ENCODE measurements at regions not wholly inside any gene's neighbourhood (a gene's known extent, or its start where the extent isn't known, plus 50 kb on each side); places are given as distances from the start of the nearest gene placed in this dataset.
A peak's percentile ranks its signal among the peaks of the same experiment; 100 is the strongest.

- Histone ChIP-seq H3K9me3 (ENCODE audit: control insufficient read depth, low read length) (peaks cover 4% of the 10 kb centered on the region), H3K4me1 (ENCODE audit: control insufficient read depth, insufficient read depth, low read length, poor library complexity, severe bottlenecking) (peaks cover 11% of the 10 kb centered on the region), H3K4me3 (ENCODE audit: extremely low read depth, insufficient read depth, low read length, poor library complexity, severe bottlenecking) (no peak overlapping the region), H3K27ac (ENCODE audit: low read depth, low read length, severe bottlenecking) (no peak overlapping the region), H3K36me3 (ENCODE audit: control insufficient read depth, insufficient read depth, low read length) (no peaks in the 10 kb centered on the region)
- 89 to 96% methylated on average over 12 of the region's 14 CpGs for WGBS, 2 experiments (ENCODE audit: insufficient coverage in 2 of 2)
These were observed 152.7 kb downstream of the ANKRD60 start for GRCh38 chr20:58075586-58076345.

- Histone ChIP-seq H3K4me3 (ENCODE audit: extremely low read depth, insufficient read depth, low read length, poor library complexity, severe bottlenecking) (no peak overlapping the region), H3K9me3 (ENCODE audit: control insufficient read depth, low read length) (peaks cover 4% of the 10 kb centered on the region), H3K4me1 (ENCODE audit: control insufficient read depth, insufficient read depth, low read length, poor library complexity, severe bottlenecking) (peaks cover 11% of the 10 kb centered on the region), H3K36me3 (ENCODE audit: control insufficient read depth, insufficient read depth, low read length) (no peaks in the 10 kb centered on the region), H3K27ac (ENCODE audit: low read depth, low read length, severe bottlenecking) (peak overlapping the region; percentile 72)
- WGBS, 2 experiments (ENCODE audit: insufficient coverage in 2 of 2) = 82 to 95% methylated on average over 3 to 9 of the region's 10 CpGs
These were observed 154.3 kb downstream of the ANKRD60 start for GRCh38 chr20:58073945-58074856.

DNA sequence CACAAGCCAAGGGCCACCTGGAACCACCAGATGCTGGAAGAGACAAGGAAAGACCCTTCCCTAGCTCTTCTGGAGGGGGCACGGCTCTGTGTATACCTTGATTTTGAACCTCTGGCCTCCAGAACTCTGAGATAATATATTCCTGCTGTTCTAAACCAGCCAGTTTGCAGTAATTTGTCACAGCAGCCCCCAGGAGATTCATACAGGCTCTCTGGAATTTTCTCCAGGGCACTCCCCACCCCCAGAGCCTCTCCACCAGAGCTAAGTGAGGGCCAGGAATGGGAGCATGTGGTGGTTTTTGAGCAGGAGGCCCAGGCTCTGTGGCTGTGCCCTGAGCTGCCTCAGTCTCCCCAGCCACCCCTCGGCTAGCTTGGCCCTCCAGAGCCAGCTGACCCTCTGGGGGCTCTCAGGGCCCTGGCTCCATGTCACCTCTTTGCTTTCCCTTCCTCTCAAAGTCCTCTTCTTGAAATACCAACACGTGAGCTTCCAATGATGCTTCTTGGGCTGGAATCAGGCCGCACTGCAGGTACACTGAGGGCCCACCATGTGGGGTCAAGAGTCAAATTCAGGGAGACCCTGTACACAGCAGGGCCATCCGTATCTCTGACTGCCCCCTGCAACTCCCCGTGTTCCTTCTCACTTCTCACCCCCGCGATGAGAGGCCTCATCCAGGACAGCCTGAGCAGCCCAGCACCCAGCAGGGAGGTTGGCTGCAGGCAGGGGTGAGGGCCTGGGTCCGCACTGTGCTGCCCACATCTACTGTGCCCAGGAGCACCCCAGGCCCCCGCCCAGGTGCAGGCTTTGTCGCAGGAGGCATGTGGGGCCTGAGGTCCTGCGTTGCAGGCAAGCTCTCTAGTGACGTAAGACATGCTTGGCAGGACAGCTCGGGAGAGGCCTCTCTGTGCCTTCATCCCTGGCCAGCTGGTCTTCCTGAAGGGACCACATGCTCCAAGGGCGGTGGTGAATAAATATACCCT, 155.5 kb downstream of the ANKRD60 start:
- H3K9me3 ChIP-seq (ENCODE audit: control insufficient read depth, low read length) = peaks cover 4% of the 10 kb centered on the region
- H3K36me3 ChIP-seq (ENCODE audit: control insufficient read depth, insufficient read depth, low read length) = no peaks in the 10 kb centered on the region
- no peak overlapping the region for H3K4me3 ChIP-seq (ENCODE audit: extremely low read depth, insufficient read depth, low read length, poor library complexity, severe bottlenecking)
- H3K4me1 ChIP-seq (ENCODE audit: control insufficient read depth, insufficient read depth, low read length, poor library complexity, severe bottlenecking) = peaks cover 11% of the 10 kb centered on the region
- H3K27ac ChIP-seq (ENCODE audit: low read depth, low read length, severe bottlenecking) = no peak overlapping the region
- WGBS, 2 experiments (ENCODE audit: insufficient coverage in 2 of 2) = 86 to 90% methylated on average over 14 to 15 of the region's 15 CpGs

- H3K9me3 ChIP-seq (ENCODE audit: control insufficient read depth, low read length) = no peaks in the 10 kb centered on the region
- no peak overlapping the region for H3K4me3 ChIP-seq (ENCODE audit: extremely low read depth, insufficient read depth, low read length, poor library complexity, severe bottlenecking)
- no peak overlapping the region for H3K27ac ChIP-seq (ENCODE audit: low read depth, low read length, severe bottlenecking)
- peaks cover 11% of the 10 kb centered on the region for H3K4me1 ChIP-seq (ENCODE audit: control insufficient read depth, insufficient read depth, low read length, poor library complexity, severe bottlenecking)
- no peaks in the 10 kb centered on the region for H3K36me3 ChIP-seq (ENCODE audit: control insufficient read depth, insufficient read depth, low read length)
- 90 to 95% methylated on average over 2 to 3 of the region's 3 CpGs for WGBS, 2 experiments (ENCODE audit: insufficient coverage in 2 of 2)
These were observed 156.5 kb downstream of the ANKRD60 start for GRCh38 chr20:58071991-58072390.

GRCh38 chr20:58071298-58071697, 157.2 kb downstream of the ANKRD60 start:
- peaks cover 11% of the 10 kb centered on the region for H3K4me1 ChIP-seq (ENCODE audit: control insufficient read depth, insufficient read depth, low read length, poor library complexity, severe bottlenecking)
- H3K27ac ChIP-seq (ENCODE audit: low read depth, low read length, severe bottlenecking) = no peak overlapping the region
- no peaks in the 10 kb centered on the region for H3K9me3 ChIP-seq (ENCODE audit: control insufficient read depth, low read length)
- no peak overlapping the region for H3K4me3 ChIP-seq (ENCODE audit: extremely low read depth, insufficient read depth, low read length, poor library complexity, severe bottlenecking)
- H3K36me3 ChIP-seq (ENCODE audit: control insufficient read depth, insufficient read depth, low read length) = no peaks in the 10 kb centered on the region

DNA sequence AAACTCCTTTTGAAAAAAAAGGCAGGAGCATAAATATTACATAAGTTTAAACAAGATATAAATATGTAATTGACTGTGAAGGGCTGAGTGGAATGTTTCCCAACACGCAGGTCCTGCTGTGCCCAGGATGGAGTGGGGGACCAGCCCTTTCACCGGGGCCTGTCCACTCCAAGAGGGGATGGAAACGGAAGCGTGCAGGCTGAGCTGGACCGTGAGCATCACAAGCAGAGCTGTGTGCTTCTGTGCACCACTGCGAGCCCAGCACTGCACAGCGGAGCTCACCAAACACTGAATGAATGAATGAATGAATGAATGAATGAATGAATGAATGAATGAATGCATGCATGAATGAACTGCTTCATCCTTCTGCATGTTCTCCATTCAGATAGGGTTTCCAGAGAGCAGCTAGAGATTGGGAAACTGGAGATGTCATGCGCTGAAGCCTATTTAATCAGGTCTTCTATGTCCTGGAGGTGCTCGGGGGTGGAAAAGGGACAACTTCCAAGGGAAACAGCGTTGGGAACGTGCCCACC, 157.7 kb downstream of the ANKRD60 start:
- H3K36me3 ChIP-seq (ENCODE audit: control insufficient read depth, insufficient read depth, low read length) = no peaks in the 10 kb centered on the region
- H3K27ac ChIP-seq (ENCODE audit: low read depth, low read length, severe bottlenecking) = no peak overlapping the region
- peaks cover 11% of the 10 kb centered on the region for H3K4me1 ChIP-seq (ENCODE audit: control insufficient read depth, insufficient read depth, low read length, poor library complexity, severe bottlenecking)
- WGBS, 2 experiments (ENCODE audit: insufficient coverage in 2 of 2) = 91 to 94% methylated on average over 9 to 11 of the region's 11 CpGs
- H3K9me3 ChIP-seq (ENCODE audit: control insufficient read depth, low read length) = no peaks in the 10 kb centered on the region
- H3K4me3 ChIP-seq (ENCODE audit: extremely low read depth, insufficient read depth, low read length, poor library complexity, severe bottlenecking) = no peak overlapping the region

- 91 to 93% methylated on average over 11 to 16 of the region's 16 CpGs for WGBS, 2 experiments (ENCODE audit: insufficient coverage in 2 of 2)
- Histone ChIP-seq H3K4me3 (ENCODE audit: extremely low read depth, insufficient read depth, low read length, poor library complexity, severe bottlenecking) (no peak overlapping the region), H3K4me1 (ENCODE audit: control insufficient read depth, insufficient read depth, low read length, poor library complexity, severe bottlenecking) (peaks cover 9% of the 10 kb centered on the region), H3K9me3 (ENCODE audit: control insufficient read depth, low read length) (no peaks in the 10 kb centered on the region), H3K27ac (ENCODE audit: low read depth, low read length, severe bottlenecking) (no peak overlapping the region), H3K36me3 (ENCODE audit: control insufficient read depth, insufficient read depth, low read length) (no peaks in the 10 kb centered on the region)
These were observed 158.4 kb downstream of the ANKRD60 start for GRCh38 chr20:58069796-58070663.

GRCh38 chr20:58069207-58069606, 159.2 kb downstream of the ANKRD60 start:
- Histone ChIP-seq H3K4me1 (ENCODE audit: control insufficient read depth, insufficient read depth, low read length, poor library complexity, severe bottlenecking) (peaks cover under 1% of the 10 kb centered on the region), H3K4me3 (ENCODE audit: extremely low read depth, insufficient read depth, low read length, poor library complexity, severe bottlenecking) (no peak overlapping the region), H3K9me3 (ENCODE audit: control insufficient read depth, low read length) (no peaks in the 10 kb centered on the region), H3K27ac (ENCODE audit: low read depth, low read length, severe bottlenecking) (no peak overlapping the region), H3K36me3 (ENCODE audit: control insufficient read depth, insufficient read depth, low read length) (no peaks in the 10 kb centered on the region)
- 81 to 93% methylated on average over 6 to 11 of the region's 12 CpGs for WGBS, 2 experiments (ENCODE audit: insufficient coverage in 2 of 2)

GRCh38 chr20:58065508-58066361, 162.7 kb downstream of the ANKRD60 start:
- H3K9me3 ChIP-seq (ENCODE audit: control insufficient read depth, low read length) = peaks cover 7% of the 10 kb centered on the region
- no peak overlapping the region for H3K27ac ChIP-seq (ENCODE audit: low read depth, low read length, severe bottlenecking)
- no peak overlapping the region for H3K4me3 ChIP-seq (ENCODE audit: extremely low read depth, insufficient read depth, low read length, poor library complexity, severe bottlenecking)
- WGBS, 2 experiments (ENCODE audit: insufficient coverage in 2 of 2) = 59 to 80% methylated on average over 5 to 6 of the region's 6 CpGs
- H3K4me1 ChIP-seq (ENCODE audit: control insufficient read depth, insufficient read depth, low read length, poor library complexity, severe bottlenecking) = no peaks in the 10 kb centered on the region
- H3K36me3 ChIP-seq (ENCODE audit: control insufficient read depth, insufficient read depth, low read length) = no peaks in the 10 kb centered on the region
